Sigmoid colon (tissue), 4 donors: ENCODE measurements at regions not wholly inside any gene's neighbourhood (a gene's known extent, or its start where the extent isn't known, plus 50 kb on each side); places are given as distances from the start of the nearest gene placed in this dataset.

Experiments
- CTCF ChIP-seq, 4 experiments: fragments of 450-650 bp in 3 of 4; fragments of 200-600 bp in 1 of 4; IDR thresholded peaks; one replicate each; pipeline ENCODE4 v1.5.1; 2016 to 2019; ENCODE audit warnings: antibody characterized with exemption in 4 of 4, mild to moderate bottlenecking in 3 of 4, moderate library complexity in 2 of 4
- EP300 ChIP-seq, 4 donors: sonication (generic); formaldehyde crosslinking; IDR thresholded peaks; one replicate each; pipeline ENCODE4 v1.6.1; 2017; ENCODE audit warnings: antibody characterized with exemption in 4 of 4
- POLR2A ChIP-seq, 2 donors: fragments of 450-650 bp; IDR thresholded peaks; one replicate each; pipeline ENCODE4 v1.6.1; 2016; ENCODE audit warnings: antibody characterized with exemption in 2 of 2, mild to moderate bottlenecking in 2 of 2, moderate library complexity in 2 of 2

DNA sequence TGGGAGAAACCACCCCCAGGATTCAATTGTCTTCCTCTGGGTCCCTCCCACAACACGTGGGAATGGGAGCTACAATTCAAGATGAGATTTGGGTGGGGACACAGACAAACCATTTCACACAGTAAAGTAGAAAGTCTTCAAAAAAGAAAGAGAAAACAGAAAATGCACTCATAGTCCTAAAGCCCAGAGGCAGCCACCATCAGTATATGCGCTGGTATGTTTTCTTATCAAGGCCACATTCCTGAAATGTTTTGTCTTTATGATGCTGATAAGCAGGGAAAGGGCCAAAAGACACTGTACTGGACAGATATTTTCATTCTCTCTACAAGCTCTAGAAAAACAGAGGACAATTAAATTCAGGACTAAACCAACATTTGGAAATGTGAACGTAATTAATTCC, 375.8 kb upstream of the TSHZ3 start:
- TF ChIP-seq CTCF (IDR thresholded peaks at IDR 0.05) (no peak), POLR2A (IDR thresholded peaks at IDR 0.05) (no peak), EP300 (IDR thresholded peaks at IDR 0.05) (no peak)
